BJ (cell line): ENCODE measurements at regions not wholly inside any gene's neighbourhood (a gene's known extent, or its start where the extent isn't known, plus 50 kb on each side); places are given as distances from the start of the nearest gene placed in this dataset.

ENCODE experiments used
- CTCF ChIA-PET: fragments of 350-600 bp; formaldehyde crosslinking; extraction: SDS; loops from one replicate; lab custom pipeline; 2021; ENCODE audit warnings: antibody characterized with exemption, inconsistent platforms; lab: Yijun Ruan, JAX
- POLR2A ChIA-PET: fragments of 300-600 bp; sonication (Branson Sonifier 250); formaldehyde crosslinking; extraction: SDS; loops from one replicate; lab custom pipeline; 2021; ENCODE audit warnings: antibody characterized with exemption; lab: Charles Lee
- DNase-seq: peaks from one replicate; pipeline ENCODE4 v3.0.0-alpha.2; 2011; ENCODE audit warnings: low read depth
- H3K27me3 ChIP-seq: 2 replicates; pipeline ENCODE4 v1.6.0; 2011; ENCODE audit warnings: low read length; ENCODE audit not compliant: control insufficient read depth, insufficient read depth
- H3K36me3 ChIP-seq: 2 replicates; pipeline ENCODE4 v1.5.1; 2011; ENCODE audit warnings: low read length; ENCODE audit not compliant: control insufficient read depth, insufficient read depth
- H3K4me3 ChIP-seq: 2 replicates; pipeline ENCODE4 v1.5.1; 2011; ENCODE audit warnings: low read depth, mild to moderate bottlenecking, control low read depth, low read length
- TF ChIP-seq, protein P1 (sequence below): IDR thresholded peaks from 2 replicates; pipeline ENCODE4 v1.5.1; 2011; ENCODE audit warnings: low read depth, mild to moderate bottlenecking, control low read depth, inconsistent platforms, low read length, moderate library complexity; ENCODE audit not compliant: insufficient read depth

DNA sequence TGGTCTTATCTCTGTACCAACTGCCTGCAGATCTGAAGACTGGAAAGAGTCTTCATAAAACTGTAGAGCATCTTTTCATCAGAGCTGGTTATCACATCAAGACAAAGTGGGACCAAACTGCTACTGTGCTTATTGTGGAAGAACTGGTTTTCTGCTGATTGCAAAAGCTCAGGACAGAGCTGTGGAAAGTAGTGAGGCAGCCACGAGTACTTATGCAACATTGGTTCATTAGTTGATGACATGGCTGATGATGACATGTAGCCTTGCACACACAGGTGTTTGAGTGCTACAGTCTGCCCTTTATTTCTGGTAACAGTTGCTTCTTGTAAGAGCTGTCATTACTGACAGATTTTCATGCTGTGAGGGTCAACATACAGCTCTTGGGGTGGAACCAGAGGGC is 185.4 kb upstream of the GUCY1A2 start:
- no peak for DNase-seq
- Histone ChIP-seq H3K27me3 (no peaks in the 10 kb centered on the region), H3K36me3 (no peaks in the 10 kb centered on the region), H3K4me3 (no peak overlapping the region)
- ChIA-PET CTCF (no interaction called here), POLR2A (no interaction called here)
- TF ChIP-seq, protein P1, sequence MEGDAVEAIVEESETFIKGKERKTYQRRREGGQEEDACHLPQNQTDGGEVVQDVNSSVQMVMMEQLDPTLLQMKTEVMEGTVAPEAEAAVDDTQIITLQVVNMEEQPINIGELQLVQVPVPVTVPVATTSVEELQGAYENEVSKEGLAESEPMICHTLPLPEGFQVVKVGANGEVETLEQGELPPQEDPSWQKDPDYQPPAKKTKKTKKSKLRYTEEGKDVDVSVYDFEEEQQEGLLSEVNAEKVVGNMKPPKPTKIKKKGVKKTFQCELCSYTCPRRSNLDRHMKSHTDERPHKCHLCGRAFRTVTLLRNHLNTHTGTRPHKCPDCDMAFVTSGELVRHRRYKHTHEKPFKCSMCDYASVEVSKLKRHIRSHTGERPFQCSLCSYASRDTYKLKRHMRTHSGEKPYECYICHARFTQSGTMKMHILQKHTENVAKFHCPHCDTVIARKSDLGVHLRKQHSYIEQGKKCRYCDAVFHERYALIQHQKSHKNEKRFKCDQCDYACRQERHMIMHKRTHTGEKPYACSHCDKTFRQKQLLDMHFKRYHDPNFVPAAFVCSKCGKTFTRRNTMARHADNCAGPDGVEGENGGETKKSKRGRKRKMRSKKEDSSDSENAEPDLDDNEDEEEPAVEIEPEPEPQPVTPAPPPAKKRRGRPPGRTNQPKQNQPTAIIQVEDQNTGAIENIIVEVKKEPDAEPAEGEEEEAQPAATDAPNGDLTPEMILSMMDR: no peak

DNA sequence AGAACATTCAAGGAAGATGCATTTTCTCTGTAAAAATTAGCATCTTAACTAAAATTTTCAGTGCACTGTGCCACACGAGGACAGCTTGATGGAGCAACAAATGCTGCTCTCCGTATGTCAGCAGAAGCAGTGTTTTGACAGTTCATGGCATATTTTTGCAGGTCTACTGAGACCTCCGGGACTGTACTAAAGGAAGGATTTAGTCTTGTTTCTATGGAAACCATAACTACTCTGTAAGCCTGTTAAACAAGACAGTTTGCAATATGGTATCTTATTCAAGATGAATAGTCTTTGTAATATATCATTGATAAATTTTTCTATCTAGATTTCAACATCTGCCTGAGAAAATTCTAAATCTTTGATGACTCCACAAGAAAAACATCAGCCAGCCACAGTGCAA is 184.0 kb upstream of the GUCY1A2 start:
- no peak for DNase-seq
- TF ChIP-seq, protein P1: no peak
- ChIA-PET CTCF (interaction anchor here (0.6 kb wide), 1 partner anchor 719 kb away, joined by 3 read pairs; no protein-coding TSS in a partner anchor), POLR2A (no interaction called here)
- H3K27me3 ChIP-seq: no peaks in the 10 kb centered on the region
- H3K4me3 ChIP-seq: no peak overlapping the region
- no peaks in the 10 kb centered on the region for H3K36me3 ChIP-seq

DNA sequence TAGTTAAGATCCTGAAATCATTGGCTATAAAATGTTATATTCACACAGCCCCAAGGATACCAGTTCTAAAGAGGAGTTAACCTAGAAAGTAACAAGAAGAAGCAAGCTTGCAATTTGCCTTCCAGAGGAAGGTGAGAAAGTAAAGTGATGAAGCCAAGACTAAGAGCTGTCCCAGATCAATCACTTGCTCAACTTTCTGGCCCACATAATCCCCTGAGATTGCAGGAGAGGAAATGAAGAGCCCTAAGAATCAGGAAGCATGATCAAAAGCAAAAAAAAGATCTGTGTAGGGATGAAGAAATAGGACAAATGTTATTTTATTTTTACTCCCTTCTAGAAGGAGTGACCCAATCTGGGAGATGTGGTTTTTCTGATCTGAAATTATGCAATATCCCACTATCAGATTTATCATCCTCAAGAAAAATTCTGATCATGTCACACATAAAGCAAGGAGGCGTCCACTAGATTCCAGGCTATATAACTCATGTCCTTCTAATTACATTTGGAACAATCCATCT is 180.3 kb upstream of the GUCY1A2 start:
- Histone ChIP-seq H3K4me3 (no peak overlapping the region), H3K36me3 (no peaks in the 10 kb centered on the region), H3K27me3 (no peaks in the 10 kb centered on the region)
- no peak for DNase-seq
- ChIA-PET POLR2A (no interaction called here), CTCF (no interaction called here)
- TF ChIP-seq, protein P1: no peak

DNA sequence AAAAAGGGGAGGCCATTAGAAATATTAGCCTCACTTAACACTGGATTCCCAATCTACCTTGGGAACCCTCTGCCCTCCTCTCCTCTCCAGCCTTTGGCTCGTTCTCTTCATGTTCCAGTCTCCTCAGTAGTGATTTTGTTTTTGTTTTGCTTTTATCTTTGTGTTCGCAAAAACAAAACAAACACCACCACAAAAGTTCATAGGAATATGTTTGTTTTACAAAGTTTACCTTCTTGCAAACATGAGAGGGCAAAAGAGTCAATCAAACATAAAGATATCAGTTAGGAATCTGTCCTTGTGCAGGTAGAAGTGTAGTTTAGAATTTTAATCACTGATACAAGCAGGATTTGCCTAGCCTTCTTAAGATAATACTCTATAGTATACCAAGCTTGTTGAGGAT is 179.7 kb upstream of the GUCY1A2 start:
- no peak for DNase-seq
- Histone ChIP-seq H3K36me3 (no peaks in the 10 kb centered on the region), H3K27me3 (no peaks in the 10 kb centered on the region), H3K4me3 (no peak overlapping the region)
- TF ChIP-seq, protein P1: no peak
- CTCF ChIA-PET: no interaction called here
- POLR2A ChIA-PET: no interaction called here

DNA sequence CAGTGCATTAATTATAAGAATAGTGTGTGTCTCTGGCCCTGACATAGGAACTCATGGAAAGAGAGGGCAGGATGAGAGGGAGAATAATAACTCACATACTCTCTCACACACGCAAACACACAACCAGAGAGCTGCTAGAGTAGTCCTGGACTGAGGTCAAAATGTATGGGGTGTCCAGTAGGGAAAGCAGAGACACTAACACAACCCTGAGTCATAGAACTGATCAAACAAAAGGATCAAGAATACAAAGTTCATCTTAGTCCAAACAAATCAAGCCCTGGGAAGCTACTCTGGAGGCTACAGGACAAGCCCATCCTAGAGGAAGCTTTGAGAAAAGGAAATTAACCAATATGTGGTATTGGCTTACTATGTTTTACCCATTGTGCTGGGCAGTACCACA is 178.5 kb upstream of the GUCY1A2 start:
- POLR2A ChIA-PET: no interaction called here
- H3K27me3 ChIP-seq: no peaks in the 10 kb centered on the region
- H3K4me3 ChIP-seq: no peak overlapping the region
- CTCF ChIA-PET: no interaction called here
- no peak for DNase-seq
- no peaks in the 10 kb centered on the region for H3K36me3 ChIP-seq
- TF ChIP-seq, protein P1: no peak
